ENCODE measurements at regions not wholly inside any gene's neighbourhood (a gene's known extent, or its start where the extent isn't known, plus 50 kb on each side); places are given as distances from the start of the nearest gene placed in this dataset.

DNA sequence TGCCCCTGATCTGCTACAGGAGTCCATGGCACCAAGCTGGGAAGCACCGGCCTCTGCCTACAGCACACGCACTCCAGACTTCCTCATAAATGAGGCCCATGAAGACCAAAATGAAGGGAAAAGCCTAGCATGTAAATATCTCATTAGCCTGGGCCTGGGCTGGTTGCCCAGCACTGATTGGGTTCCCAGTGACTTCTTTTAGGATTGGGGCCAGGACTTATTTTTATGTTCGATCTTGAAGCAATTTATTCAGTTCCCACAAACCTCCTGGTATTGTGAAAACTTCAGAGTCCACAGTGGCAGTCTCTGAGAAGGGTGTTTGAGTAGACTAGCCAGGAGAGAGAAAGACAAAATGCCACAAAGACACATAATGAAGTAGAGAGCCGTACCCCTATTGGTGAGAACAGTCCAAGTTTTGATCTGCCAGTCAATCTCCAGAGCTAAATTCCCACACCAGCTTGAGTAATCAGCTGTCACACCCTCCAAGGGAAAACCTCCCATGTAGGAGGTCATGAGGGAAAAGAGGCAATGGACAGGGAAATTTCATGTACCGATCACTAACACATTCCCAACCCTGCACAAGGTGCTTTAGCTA is 78.2 kb downstream of the PHLDA1 start:
- Histone ChIP-seq H3K36me3 (no peaks in the 10 kb centered on the region), H3K4me3 (no peak overlapping the region), H3K4me1 (peaks cover 0 to 12% (median 0%) of the 10 kb centered on the region in 4 donors), H3K27me3 (no peaks in the 10 kb centered on the region), H3K27ac (no peak overlapping the region), H3K9me3 (no peaks in the 10 kb centered on the region)
- no peak for DNase-seq (ENCODE audit: low spot score in 2 of 2)
- 71 to 72% methylated on average over 5 of the region's 5 CpGs for whole genome bisulfite sequencing, 2 donors
- TF ChIP-seq POLR2A (IDR thresholded peaks at IDR 0.05): no peak
- TF ChIP-seq EP300 (IDR thresholded peaks at IDR 0.05): no peak
- TF ChIP-seq CTCF (IDR thresholded peaks at IDR 0.05): no peak

DNA sequence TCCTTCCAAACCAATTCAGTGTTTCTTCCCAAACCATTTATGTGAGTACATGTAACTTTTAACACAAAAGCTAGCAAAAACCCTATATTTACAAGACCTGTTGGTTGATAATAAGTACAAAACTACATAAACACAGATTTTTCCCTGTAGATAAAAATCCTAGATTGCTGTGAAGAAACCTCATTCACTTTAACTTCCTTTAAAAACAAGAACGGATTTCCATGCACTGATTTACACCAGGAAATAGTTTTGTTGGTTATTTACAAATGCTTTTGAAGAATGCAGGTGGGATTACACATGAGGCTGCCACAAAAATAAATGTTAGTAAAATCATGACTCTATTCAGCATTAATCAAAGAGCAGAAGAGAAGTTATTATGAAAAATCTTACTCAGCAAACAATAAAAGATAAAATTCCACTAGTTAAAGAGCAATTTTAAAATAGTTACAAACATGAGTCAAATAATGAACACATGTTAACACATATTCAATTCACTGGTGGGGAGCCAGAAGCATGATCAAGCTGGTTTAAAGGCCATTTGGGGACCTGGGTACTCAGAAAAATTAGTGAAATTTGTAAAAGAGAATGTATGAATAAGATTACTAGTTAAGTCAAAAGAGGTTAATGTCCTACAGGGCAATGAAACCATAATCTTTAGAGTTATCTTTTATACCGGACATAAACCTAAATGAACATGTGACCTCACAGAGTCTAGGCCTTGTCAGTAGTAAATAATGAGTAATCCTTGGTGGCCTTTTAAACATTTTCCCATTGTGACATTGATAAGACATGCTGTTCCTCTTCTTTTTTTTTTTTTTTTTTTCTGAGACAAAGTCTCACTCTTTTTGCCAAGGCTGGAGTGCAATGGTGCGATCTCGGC is 79.9 kb downstream of the PHLDA1 start:
- H3K27me3 ChIP-seq: no peaks in the 10 kb centered on the region
- H3K9me3 ChIP-seq: no peaks in the 10 kb centered on the region
- H3K4me3 ChIP-seq: no peak overlapping the region
- H3K4me1 ChIP-seq: peaks cover 0 to 12% (median 0%) of the 10 kb centered on the region in 4 donors
- no peaks in the 10 kb centered on the region for H3K36me3 ChIP-seq
- no peak overlapping the region for H3K27ac ChIP-seq
- TF ChIP-seq POLR2A (IDR thresholded peaks at IDR 0.05): no peak
- no peak for TF ChIP-seq EP300 (IDR thresholded peaks at IDR 0.05)
- no peak for TF ChIP-seq CTCF (IDR thresholded peaks at IDR 0.05)
- DNase-seq (ENCODE audit: low spot score in 2 of 2): no peak
- whole genome bisulfite sequencing, 2 donors: 74 to 82% methylated on average over 4 of the region's 4 CpGs

DNA sequence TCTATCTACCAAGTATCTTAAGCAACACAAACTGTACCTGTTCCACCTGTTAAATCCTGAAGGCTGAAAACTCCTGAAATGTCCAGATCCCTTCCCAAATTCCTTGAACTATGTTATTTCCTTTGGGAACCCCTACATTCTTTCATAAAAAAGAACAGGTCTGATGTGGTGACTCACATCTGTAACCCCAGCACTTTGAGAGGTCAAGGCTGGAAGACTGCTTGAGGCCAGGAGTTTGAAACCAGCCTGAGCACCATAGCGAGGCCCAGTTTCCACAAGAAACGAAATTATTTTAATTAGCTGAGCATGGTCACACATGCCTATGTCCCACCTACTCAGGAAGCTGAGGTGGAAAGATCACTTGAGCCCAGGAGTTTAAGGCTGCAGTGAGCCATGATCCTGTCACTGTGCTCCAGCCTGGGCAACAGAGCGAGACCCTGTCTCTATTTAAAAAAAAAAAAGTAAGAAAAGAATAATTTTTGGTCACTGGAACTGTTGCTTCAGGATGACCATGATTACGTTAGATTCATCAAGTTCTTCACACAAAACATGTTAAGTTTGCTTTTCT is 84.3 kb downstream of the PHLDA1 start:
- DNase-seq (ENCODE audit: low spot score in 2 of 2): no peak
- Histone ChIP-seq H3K27ac (no peak overlapping the region), H3K36me3 (no peaks in the 10 kb centered on the region), H3K27me3 (no peaks in the 10 kb centered on the region), H3K9me3 (no peaks in the 10 kb centered on the region), H3K4me3 (no peak overlapping the region), H3K4me1 (peaks cover 0 to 6% (median 0%) of the 10 kb centered on the region in 4 donors)
- WGBS, 2 donors: 92 to 98% methylated on average over 4 of the region's 4 CpGs
- TF ChIP-seq EP300 (IDR thresholded peaks at IDR 0.05) (no peak), CTCF (IDR thresholded peaks at IDR 0.05) (no peak), POLR2A (IDR thresholded peaks at IDR 0.05) (no peak)

- TF ChIP-seq EP300 (IDR thresholded peaks at IDR 0.05): no peak
- WGBS, 2 donors: 98% methylated on average over 4 of the region's 4 CpGs
- no peak for DNase-seq (ENCODE audit: low spot score in 2 of 2)
- Histone ChIP-seq H3K4me1 (peaks cover 0 to 6% (median 0%) of the 10 kb centered on the region in 4 donors), H3K27ac (no peak overlapping the region), H3K36me3 (no peaks in the 10 kb centered on the region), H3K9me3 (no peaks in the 10 kb centered on the region), H3K4me3 (no peak overlapping the region), H3K27me3 (no peaks in the 10 kb centered on the region)
These were observed 86.0 kb downstream of the PHLDA1 start for GRCh38 chr12:75945581-75945980.

DNA sequence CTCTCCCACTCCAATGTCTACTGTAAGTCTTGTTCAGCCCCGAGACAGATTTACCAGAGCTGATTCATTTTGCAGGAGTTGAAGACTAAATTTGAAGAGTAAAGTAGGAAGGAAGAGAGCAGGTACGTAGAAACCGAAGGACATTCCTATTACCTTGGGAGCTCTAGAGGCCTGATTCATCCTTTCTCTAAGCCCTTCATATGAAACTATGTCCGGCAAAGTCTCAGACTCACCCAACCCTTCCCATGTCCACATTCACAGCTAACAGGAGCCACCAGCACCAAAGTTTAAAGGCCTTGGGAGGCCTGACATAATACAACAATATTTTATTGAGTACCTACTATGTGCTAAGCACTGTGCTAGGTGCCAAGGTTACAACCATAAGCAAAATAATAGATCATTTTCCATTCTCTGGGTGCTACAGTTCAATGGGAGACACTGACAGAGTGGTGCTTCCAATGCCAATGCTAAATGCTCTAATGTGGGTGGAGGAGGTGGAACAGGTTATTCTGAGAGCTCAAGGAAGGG is 86.6 kb downstream of the PHLDA1 start:
- no peak for DNase-seq (ENCODE audit: low spot score in 2 of 2)
- Histone ChIP-seq H3K36me3 (no peaks in the 10 kb centered on the region), H3K4me1 (peaks cover 0 to 6% (median 0%) of the 10 kb centered on the region in 4 donors), H3K27ac (no peak overlapping the region), H3K4me3 (no peak overlapping the region), H3K27me3 (no peaks in the 10 kb centered on the region), H3K9me3 (no peaks in the 10 kb centered on the region)
- 97 to 99% methylated on average over 4 of the region's 4 CpGs for WGBS, 2 donors
- no peak for TF ChIP-seq EP300 (IDR thresholded peaks at IDR 0.05)
- TF ChIP-seq CTCF (IDR thresholded peaks at IDR 0.05): no peak
- TF ChIP-seq POLR2A (IDR thresholded peaks at IDR 0.05): no peak
